ENCODE measurements at regions not wholly inside any gene's neighbourhood (a gene's known extent, or its start where the extent isn't known, plus 50 kb on each side); places are given as distances from the start of the nearest gene placed in this dataset.

DNA sequence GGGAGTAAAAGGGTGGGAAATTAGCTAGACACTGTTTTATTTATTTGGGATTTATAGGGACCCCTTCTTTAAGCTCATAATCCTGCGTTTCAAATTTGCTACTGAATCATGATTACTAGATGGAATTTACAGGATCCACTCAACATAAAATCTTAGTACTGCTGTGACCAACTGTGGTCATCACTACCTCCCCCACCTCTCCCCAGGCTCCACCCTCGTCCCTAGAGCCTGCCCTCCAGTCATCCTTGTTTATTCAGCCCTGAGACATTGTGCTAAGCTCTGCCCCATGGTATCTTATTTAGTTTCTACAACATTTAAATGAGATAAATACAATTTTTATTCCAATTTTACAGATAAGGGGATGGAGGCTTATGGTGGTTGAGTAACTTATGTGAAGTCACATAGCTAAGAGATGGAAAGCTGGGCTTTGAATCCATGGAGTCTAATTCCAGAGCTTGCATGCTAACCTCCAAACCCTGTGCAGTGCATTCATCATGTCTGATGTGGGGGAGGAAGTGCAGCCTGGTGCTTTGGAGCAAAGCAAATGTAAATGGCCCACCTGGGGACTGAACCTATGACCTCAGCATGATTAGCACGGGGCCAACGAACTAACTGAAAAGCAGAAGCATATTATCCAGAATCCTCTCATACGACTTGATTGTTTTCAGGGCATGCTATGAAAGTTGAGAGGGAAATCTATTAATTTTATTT, 502.4 kb downstream of the TMEM182 start:
- TF ChIP-seq, protein P1, sequence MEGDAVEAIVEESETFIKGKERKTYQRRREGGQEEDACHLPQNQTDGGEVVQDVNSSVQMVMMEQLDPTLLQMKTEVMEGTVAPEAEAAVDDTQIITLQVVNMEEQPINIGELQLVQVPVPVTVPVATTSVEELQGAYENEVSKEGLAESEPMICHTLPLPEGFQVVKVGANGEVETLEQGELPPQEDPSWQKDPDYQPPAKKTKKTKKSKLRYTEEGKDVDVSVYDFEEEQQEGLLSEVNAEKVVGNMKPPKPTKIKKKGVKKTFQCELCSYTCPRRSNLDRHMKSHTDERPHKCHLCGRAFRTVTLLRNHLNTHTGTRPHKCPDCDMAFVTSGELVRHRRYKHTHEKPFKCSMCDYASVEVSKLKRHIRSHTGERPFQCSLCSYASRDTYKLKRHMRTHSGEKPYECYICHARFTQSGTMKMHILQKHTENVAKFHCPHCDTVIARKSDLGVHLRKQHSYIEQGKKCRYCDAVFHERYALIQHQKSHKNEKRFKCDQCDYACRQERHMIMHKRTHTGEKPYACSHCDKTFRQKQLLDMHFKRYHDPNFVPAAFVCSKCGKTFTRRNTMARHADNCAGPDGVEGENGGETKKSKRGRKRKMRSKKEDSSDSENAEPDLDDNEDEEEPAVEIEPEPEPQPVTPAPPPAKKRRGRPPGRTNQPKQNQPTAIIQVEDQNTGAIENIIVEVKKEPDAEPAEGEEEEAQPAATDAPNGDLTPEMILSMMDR (IDR thresholded peaks at IDR 0.05), result no peak
- TF ChIP-seq POLR2A (IDR thresholded peaks at IDR 0.05), result no peak
